ENCODE measurements at regions not wholly inside any gene's neighbourhood (a gene's known extent, or its start where the extent isn't known, plus 50 kb on each side); places are given as distances from the start of the nearest gene placed in this dataset.
A peak's percentile ranks its signal among the peaks of the same experiment; 100 is the strongest.

DNA sequence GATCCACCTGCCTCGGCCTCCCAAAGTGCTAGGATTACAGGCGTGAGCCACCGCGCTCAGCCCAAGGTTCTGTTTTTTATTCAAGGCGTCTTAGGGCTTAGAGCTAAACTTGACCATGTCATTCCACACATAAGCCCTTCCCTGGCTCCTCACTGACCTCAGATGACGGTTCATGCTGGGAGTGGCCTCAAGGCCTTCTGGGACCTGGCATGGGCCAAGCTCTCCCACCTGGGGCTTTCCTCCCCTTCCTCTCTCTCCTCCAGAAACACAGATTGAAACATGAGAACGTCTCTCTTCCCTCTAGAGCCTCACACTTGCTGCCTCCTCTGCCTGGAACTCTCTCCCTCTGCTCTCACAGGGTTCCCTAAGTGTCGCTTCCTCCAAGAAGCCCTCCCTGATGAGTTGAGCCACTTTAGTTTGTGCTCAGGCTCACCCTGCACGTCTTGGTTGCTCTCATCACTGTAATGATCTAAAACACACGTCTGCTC, 155.6 kb upstream of the IER5L start:
- Mint-ChIP-seq H3K27ac (ENCODE audit: low read depth, unreplicated experiment) (peak overlapping the region; percentile 97), H3K36me3 (ENCODE audit: insufficient read depth, unreplicated experiment) (no peaks in the 10 kb centered on the region)
- TSS peak; percentile 80 for BruUV-seq (replicated peaks)

DNA sequence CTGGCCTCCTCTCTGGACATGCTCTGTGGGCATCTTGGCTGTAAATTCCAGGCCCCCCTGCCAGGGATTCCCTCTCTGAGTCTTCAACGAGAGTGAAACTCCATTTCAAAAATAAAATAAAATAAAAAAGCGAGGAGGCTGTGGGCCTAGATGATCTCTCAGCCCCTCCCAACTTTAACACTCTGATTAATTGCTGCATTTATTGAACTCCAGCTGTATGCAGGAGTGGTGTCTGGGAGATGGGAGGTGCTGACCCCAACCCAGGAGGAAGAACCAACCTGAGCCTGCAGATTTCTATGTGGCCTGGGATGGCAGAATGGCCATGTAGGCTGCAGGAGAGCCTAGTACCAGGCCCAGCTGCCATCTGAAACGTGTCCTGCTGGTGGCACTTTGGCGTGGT, 154.5 kb upstream of the IER5L start:
- H3K36me3 Mint-ChIP-seq (ENCODE audit: insufficient read depth, unreplicated experiment): no peaks in the 10 kb centered on the region
- POLR2A ChIA-PET: interaction anchor here (0.6 to 7.7 kb wide), 22 partner anchors 13 to 306 kb away, joined by 3 to 206 read pairs (median 7); partner anchors contain the start of genes C9orf50, IER5L and NTMT1
- H3K9me3 Mint-ChIP-seq (ENCODE audit: unreplicated experiment): peaks cover 7% of the 10 kb centered on the region
- intact Hi-C loops (cut with micrococcal nuclease): loop anchor here (5.0 kb wide), 3 partner anchors 150 to 275 kb away; no protein-coding TSS in a partner anchor
- peak overlapping the region; percentile 71 for H3K4me3 Mint-ChIP-seq (ENCODE audit: unreplicated experiment)
- peak overlapping the region; percentile 97 for H3K27ac Mint-ChIP-seq (ENCODE audit: low read depth, unreplicated experiment)
- TF ChIP-seq, protein P1, sequence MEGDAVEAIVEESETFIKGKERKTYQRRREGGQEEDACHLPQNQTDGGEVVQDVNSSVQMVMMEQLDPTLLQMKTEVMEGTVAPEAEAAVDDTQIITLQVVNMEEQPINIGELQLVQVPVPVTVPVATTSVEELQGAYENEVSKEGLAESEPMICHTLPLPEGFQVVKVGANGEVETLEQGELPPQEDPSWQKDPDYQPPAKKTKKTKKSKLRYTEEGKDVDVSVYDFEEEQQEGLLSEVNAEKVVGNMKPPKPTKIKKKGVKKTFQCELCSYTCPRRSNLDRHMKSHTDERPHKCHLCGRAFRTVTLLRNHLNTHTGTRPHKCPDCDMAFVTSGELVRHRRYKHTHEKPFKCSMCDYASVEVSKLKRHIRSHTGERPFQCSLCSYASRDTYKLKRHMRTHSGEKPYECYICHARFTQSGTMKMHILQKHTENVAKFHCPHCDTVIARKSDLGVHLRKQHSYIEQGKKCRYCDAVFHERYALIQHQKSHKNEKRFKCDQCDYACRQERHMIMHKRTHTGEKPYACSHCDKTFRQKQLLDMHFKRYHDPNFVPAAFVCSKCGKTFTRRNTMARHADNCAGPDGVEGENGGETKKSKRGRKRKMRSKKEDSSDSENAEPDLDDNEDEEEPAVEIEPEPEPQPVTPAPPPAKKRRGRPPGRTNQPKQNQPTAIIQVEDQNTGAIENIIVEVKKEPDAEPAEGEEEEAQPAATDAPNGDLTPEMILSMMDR (IDR thresholded peaks at IDR 0.05; ENCODE audit: unreplicated experiment): no peak
- CTCF ChIA-PET: interaction anchor here (0.5 to 1.2 kb wide), 11 partner anchors 56 to 292 kb away, joined by 3 to 5 read pairs (median 3); no protein-coding TSS in a partner anchor
- TSS peak; percentile 84 for BruUV-seq (replicated peaks)
- no peak for DNase-seq (ENCODE audit: unreplicated experiment)
- H3K4me1 Mint-ChIP-seq (ENCODE audit: insufficient read depth, unreplicated experiment): peaks cover 15% of the 10 kb centered on the region
- no peaks in the 10 kb centered on the region for H3K27me3 Mint-ChIP-seq (ENCODE audit: insufficient read depth, unreplicated experiment)

More for the DNA sequence above, 155.6 kb upstream of the IER5L start:
- Mint-ChIP-seq H3K4me1 (ENCODE audit: insufficient read depth, unreplicated experiment) (peaks cover 19% of the 10 kb centered on the region), H3K4me3 (ENCODE audit: unreplicated experiment) (peak overlapping the region; percentile 71), H3K27me3 (ENCODE audit: insufficient read depth, unreplicated experiment) (no peaks in the 10 kb centered on the region), H3K9me3 (ENCODE audit: unreplicated experiment) (peaks cover 7% of the 10 kb centered on the region)
- POLR2A ChIA-PET: interaction anchor here (0.5 to 7.7 kb wide), 32 partner anchors 10 to 1623 kb away, joined by 3 to 206 read pairs (median 4); partner anchors contain the start of genes IER5L and NTMT1
- TF ChIP-seq, protein P1 (IDR thresholded peaks at IDR 0.05; ENCODE audit: unreplicated experiment): no peak
- CTCF ChIA-PET: interaction anchor here (0.7 to 4.0 kb wide), 3 partner anchors 156 to 160 kb away, joined by 3 to 28 read pairs (median 13); partner anchors contain the start of gene IER5L
- intact Hi-C loops (cut with micrococcal nuclease): loop anchor here (1.0 to 5.0 kb wide), 5 partner anchors 149 to 274 kb away; no protein-coding TSS in a partner anchor
- peak; percentile 94 for DNase-seq (ENCODE audit: unreplicated experiment)

DNA sequence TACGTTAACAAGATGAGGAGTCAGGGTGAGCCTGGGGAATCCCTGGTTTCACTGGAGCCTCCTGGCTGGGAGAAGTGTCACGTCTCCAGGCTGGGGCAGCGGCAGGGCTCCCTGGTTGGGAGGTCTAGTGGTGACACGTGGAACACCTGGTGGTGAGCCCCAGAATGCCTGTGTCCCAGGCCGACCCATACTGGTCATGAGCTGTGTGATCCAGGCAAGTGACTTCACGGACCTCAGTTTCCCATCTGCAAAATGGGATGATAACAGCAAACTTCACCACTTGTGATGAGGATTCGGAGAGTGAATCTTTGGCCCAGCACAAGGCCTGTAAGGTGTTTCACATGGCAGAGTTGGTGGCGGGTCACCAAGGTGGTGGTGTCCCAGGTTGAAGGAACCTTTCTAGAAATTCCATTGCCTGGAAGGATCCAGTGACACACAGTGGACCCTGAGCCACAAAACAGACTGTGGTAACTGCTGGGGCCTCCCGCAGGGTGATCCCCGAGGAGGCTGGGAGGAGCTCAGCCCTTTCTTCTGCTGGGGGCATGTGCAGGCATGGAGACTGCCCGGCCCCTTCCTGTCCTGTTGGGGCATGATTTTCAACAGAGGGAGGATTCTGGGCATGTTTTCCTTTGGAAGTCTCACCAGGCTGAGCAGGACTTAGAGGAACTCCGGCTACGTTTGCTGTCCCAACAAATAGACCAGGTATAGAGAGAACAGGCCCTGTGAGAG, 153.9 kb upstream of the IER5L start:
- peak overlapping the region; percentile 71 for H3K4me3 Mint-ChIP-seq (ENCODE audit: unreplicated experiment)
- CTCF ChIA-PET: interaction anchor here (0.5 to 1.2 kb wide), 11 partner anchors 55 to 292 kb away, joined by 3 to 5 read pairs (median 3); no protein-coding TSS in a partner anchor
- peaks cover 7% of the 10 kb centered on the region for H3K9me3 Mint-ChIP-seq (ENCODE audit: unreplicated experiment)
- peak overlapping the region; percentile 97 for H3K27ac Mint-ChIP-seq (ENCODE audit: low read depth, unreplicated experiment)
- TF ChIP-seq, protein P1 (IDR thresholded peaks at IDR 0.05; ENCODE audit: unreplicated experiment): no peak
- no peaks in the 10 kb centered on the region for H3K36me3 Mint-ChIP-seq (ENCODE audit: insufficient read depth, unreplicated experiment)
- intact Hi-C loops (cut with micrococcal nuclease): loop anchor here (5.0 kb wide), 3 partner anchors 150 to 275 kb away; no protein-coding TSS in a partner anchor
- POLR2A ChIA-PET: interaction anchor here (0.6 to 7.7 kb wide), 24 partner anchors 13 to 293 kb away, joined by 3 to 206 read pairs (median 4); partner anchors contain the start of genes C9orf50, IER5L and NTMT1
- peaks cover 14% of the 10 kb centered on the region for H3K4me1 Mint-ChIP-seq (ENCODE audit: insufficient read depth, unreplicated experiment)
- no peaks in the 10 kb centered on the region for H3K27me3 Mint-ChIP-seq (ENCODE audit: insufficient read depth, unreplicated experiment)
- peak; percentile 87 for DNase-seq (ENCODE audit: unreplicated experiment)
- BruUV-seq (replicated peaks): no TSS peak

DNA sequence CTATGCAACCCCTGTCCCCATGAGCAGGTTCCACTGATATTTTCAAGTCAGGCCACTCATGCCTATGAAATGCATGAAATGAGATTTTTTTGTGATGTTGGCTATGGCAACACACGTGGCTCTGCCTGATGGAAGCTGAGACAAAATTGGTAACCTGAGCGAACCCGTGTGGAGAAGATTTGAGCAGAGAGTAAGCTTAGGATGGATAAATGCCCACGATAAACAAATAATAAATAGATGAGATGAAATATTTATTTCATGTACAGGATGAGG, 153.4 kb upstream of the IER5L start:
- ChIA-PET POLR2A (interaction anchor here (0.6 to 7.7 kb wide), 10 partner anchors 12 to 285 kb away, joined by 3 to 206 read pairs (median 7); partner anchors contain the start of gene IER5L), CTCF (interaction anchor here (1.2 kb wide), 1 partner anchor 259 kb away, joined by 4 read pairs; no protein-coding TSS in a partner anchor)
- TF ChIP-seq, protein P1 (IDR thresholded peaks at IDR 0.05; ENCODE audit: unreplicated experiment): no peak
- H3K4me3 Mint-ChIP-seq (ENCODE audit: unreplicated experiment): peak overlapping the region; percentile 71
- H3K36me3 Mint-ChIP-seq (ENCODE audit: insufficient read depth, unreplicated experiment): no peaks in the 10 kb centered on the region
- peak overlapping the region; percentile 97 for H3K27ac Mint-ChIP-seq (ENCODE audit: low read depth, unreplicated experiment)
- BruUV-seq (replicated peaks): no TSS peak
- DNase-seq (ENCODE audit: unreplicated experiment): no peak
- peaks cover 7% of the 10 kb centered on the region for H3K9me3 Mint-ChIP-seq (ENCODE audit: unreplicated experiment)
- H3K4me1 Mint-ChIP-seq (ENCODE audit: insufficient read depth, unreplicated experiment): peaks cover 14% of the 10 kb centered on the region
- no peaks in the 10 kb centered on the region for H3K27me3 Mint-ChIP-seq (ENCODE audit: insufficient read depth, unreplicated experiment)
- intact Hi-C loops (cut with micrococcal nuclease): loop anchor here (5.0 kb wide), 3 partner anchors 151 to 276 kb away; no protein-coding TSS in a partner anchor

All from MCF 10A (cell line).